Suprapubic skin (tissue), 4 donors: ENCODE measurements at regions not wholly inside any gene's neighbourhood (a gene's known extent, or its start where the extent isn't known, plus 50 kb on each side); places are given as distances from the start of the nearest gene placed in this dataset.

Experiments used
- DNase-seq, 2 donors: peaks; one replicate each; pipeline ENCODE4 v3.0.0-alpha.2; 2019; ENCODE audit warnings: low spot score in 2 of 2
- H3K27ac ChIP-seq: fragments of 200-600 bp; sonication (generic); one replicate; pipeline ENCODE4 v1.5.1; 2019
- H3K27me3 ChIP-seq: fragments of 200-600 bp; sonication (generic); one replicate; pipeline ENCODE4 v1.5.1; 2019
- H3K36me3 ChIP-seq: fragments of 200-600 bp; sonication (generic); one replicate; pipeline ENCODE4 v1.5.1; 2019
- H3K4me1 ChIP-seq: fragments of 200-600 bp; sonication (generic); one replicate; pipeline ENCODE4 v1.5.1; 2019
- H3K4me3 ChIP-seq: fragments of 200-600 bp; sonication (generic); one replicate; pipeline ENCODE4 v1.5.1; 2019; ENCODE audit warnings: mild to moderate bottlenecking
- H3K9me3 ChIP-seq: fragments of 200-600 bp; sonication (generic); one replicate; pipeline ENCODE4 v1.5.1; 2019
- CTCF ChIP-seq, 2 donors: fragments of 200-600 bp in 1 of 2; fragments of 450-650 bp in 1 of 2; sonication (generic) in 1 of 2; IDR thresholded peaks; one replicate each; pipeline ENCODE4 v1.5.1; 2016 to 2019; ENCODE audit warnings: antibody characterized with exemption in 2 of 2, mild to moderate bottlenecking in 1 of 2, moderate library complexity in 1 of 2
- EP300 ChIP-seq: sonication (generic); formaldehyde crosslinking; IDR thresholded peaks from one replicate; pipeline ENCODE4 v1.6.1; 2017; ENCODE audit warnings: antibody characterized with exemption
- POLR2A ChIP-seq, 2 donors: fragments of 450-650 bp; IDR thresholded peaks; one replicate each; pipeline ENCODE4 v1.6.1; 2017; ENCODE audit warnings: antibody characterized with exemption in 2 of 2, mild to moderate bottlenecking in 2 of 2, moderate library complexity in 2 of 2
- POLR2AphosphoS5 ChIP-seq, 3 donors: sonication (generic); formaldehyde crosslinking; IDR thresholded peaks; one replicate each; pipeline ENCODE4 v1.6.1; 2017; ENCODE audit warnings: antibody characterized with exemption in 3 of 3
- WGBS: methylation state at CpG from one replicate; pipeline ENCODE4 v1.1.5; 2018; 5-methylcytosine and 5-hydroxymethylcytosine counted together

DNA sequence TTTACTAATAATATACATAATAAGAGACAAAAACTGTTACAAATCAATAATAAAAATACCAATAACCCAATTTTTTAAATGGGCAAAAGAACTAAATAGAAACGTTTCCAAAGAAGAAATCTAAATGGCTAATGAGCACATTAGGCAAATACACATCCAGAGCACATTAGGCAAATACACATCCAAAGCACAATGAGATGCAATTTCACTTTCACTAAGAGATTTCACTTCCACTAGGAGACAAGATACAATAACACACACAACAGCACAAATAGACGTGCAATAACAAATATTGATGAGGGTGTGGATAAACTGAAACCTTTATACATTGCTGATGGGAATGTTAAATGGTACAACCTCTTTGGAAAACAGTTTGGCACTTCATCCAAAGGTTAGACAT, 250.7 kb downstream of the ARAP2 start:
- H3K27ac ChIP-seq = no peak overlapping the region
- no peaks in the 10 kb centered on the region for H3K36me3 ChIP-seq
- no peak overlapping the region for H3K4me3 ChIP-seq
- 70% methylated on average over 2 of the region's 2 CpGs for WGBS
- H3K9me3 ChIP-seq = no peaks in the 10 kb centered on the region
- no peaks in the 10 kb centered on the region for H3K4me1 ChIP-seq
- DNase-seq = no peak
- TF ChIP-seq POLR2AphosphoS5 (IDR thresholded peaks at IDR 0.05) (no peak), EP300 (no peak), POLR2A (IDR thresholded peaks at IDR 0.05) (no peak), CTCF (IDR thresholded peaks at IDR 0.05) (no peak)
- no peaks in the 10 kb centered on the region for H3K27me3 ChIP-seq

- 65% methylated on average over 3 of the region's 3 CpGs for WGBS
- Histone ChIP-seq H3K27ac (no peak overlapping the region), H3K4me1 (no peaks in the 10 kb centered on the region), H3K27me3 (no peaks in the 10 kb centered on the region), H3K4me3 (no peak overlapping the region), H3K9me3 (no peaks in the 10 kb centered on the region), H3K36me3 (no peaks in the 10 kb centered on the region)
- no peak for DNase-seq
- TF ChIP-seq POLR2A (IDR thresholded peaks at IDR 0.05) (no peak), EP300 (no peak), CTCF (IDR thresholded peaks at IDR 0.05) (no peak), POLR2AphosphoS5 (IDR thresholded peaks at IDR 0.05) (no peak)
These were observed 243.3 kb downstream of the ARAP2 start for GRCh38 chr4:36000941-36001557.

DNA sequence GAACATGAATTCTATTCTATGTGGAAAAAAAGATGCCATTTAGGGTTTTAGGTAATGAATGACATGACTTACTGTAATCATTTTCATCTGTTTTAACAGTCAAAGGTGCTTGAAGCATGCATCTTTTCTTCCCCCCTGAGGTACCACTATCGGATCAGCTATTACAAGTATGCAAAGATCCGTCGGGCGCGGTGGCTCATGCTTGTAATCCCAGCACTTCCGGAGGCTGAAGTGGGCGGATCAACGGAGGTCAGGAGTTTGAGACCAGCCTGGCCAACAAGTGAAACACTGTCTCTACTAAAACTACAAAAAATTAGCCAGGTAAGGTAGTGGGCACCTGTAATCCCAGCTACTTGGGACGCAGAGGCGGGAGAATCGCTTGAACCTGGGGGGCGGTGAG, 241.3 kb downstream of the ARAP2 start:
- 87% methylated on average over 12 of the region's 12 CpGs for WGBS
- H3K4me3 ChIP-seq = no peak overlapping the region

DNA sequence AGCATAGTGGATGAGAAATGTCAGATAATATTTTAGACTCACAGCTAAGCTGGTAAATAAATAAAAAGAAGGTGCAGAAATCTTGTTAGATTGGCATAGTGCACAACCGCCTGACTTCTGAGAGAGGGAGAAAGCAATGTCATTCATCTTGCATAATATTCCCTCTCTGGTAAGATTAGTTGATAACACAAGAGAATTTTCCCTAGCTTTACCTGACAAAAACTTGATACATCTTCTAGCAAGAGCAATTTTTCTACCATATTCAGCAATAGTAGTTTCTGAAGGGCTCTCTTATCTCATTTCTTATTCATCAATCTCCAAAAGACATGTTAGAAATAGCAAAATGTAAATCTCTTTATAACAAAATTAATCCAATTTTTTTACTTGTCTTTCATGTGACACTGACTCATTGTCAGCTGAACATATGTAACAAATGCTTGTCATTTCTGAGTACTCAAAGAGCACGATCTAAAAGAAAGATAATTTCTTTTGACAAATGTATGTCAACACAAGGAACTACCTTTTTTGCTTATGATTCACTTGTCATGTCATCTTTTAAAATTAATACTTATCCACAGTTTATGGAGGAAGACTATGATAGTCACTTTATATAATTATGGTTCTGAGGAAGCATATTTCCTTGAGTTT, 240.0 kb downstream of the ARAP2 start:
- no peak overlapping the region for H3K27ac ChIP-seq
- H3K36me3 ChIP-seq = no peaks in the 10 kb centered on the region
- H3K4me3 ChIP-seq = no peak overlapping the region
- 58% methylated on average over 2 of the region's 2 CpGs for WGBS
- no peaks in the 10 kb centered on the region for H3K27me3 ChIP-seq
- no peak for TF ChIP-seq POLR2A (IDR thresholded peaks at IDR 0.05)
- no peak for TF ChIP-seq CTCF (IDR thresholded peaks at IDR 0.05)
- no peak for TF ChIP-seq POLR2AphosphoS5 (IDR thresholded peaks at IDR 0.05)
- no peak for TF ChIP-seq EP300
- DNase-seq = no peak
- no peaks in the 10 kb centered on the region for H3K4me1 ChIP-seq
- H3K9me3 ChIP-seq = no peaks in the 10 kb centered on the region

More for the DNA sequence above, 241.3 kb downstream of the ARAP2 start:
- Histone ChIP-seq H3K9me3 (no peaks in the 10 kb centered on the region), H3K36me3 (no peaks in the 10 kb centered on the region), H3K27me3 (no peaks in the 10 kb centered on the region), H3K4me1 (no peaks in the 10 kb centered on the region), H3K27ac (no peak overlapping the region)
- no peak for DNase-seq
- TF ChIP-seq POLR2AphosphoS5 (IDR thresholded peaks at IDR 0.05) (no peak), EP300 (no peak), CTCF (IDR thresholded peaks at IDR 0.05) (no peak), POLR2A (IDR thresholded peaks at IDR 0.05) (no peak)

GRCh38 chr4:36006226-36006625, 238.1 kb downstream of the ARAP2 start:
- Histone ChIP-seq H3K27me3 (no peaks in the 10 kb centered on the region), H3K9me3 (no peaks in the 10 kb centered on the region), H3K4me3 (no peak overlapping the region), H3K27ac (no peak overlapping the region), H3K36me3 (no peaks in the 10 kb centered on the region), H3K4me1 (no peaks in the 10 kb centered on the region)
- 74% methylated on average over 5 of the region's 5 CpGs for WGBS
- TF ChIP-seq POLR2A (IDR thresholded peaks at IDR 0.05) (no peak), CTCF (IDR thresholded peaks at IDR 0.05) (no peak), EP300 (no peak), POLR2AphosphoS5 (IDR thresholded peaks at IDR 0.05) (no peak)
- DNase-seq = no peak
